Activated CD4-positive, alpha-beta memory T cell treated with anti-CD3 and anti-CD28 coated beads for 36 hours (primary cell): ENCODE measurements at regions not wholly inside any gene's neighbourhood (a gene's known extent, or its start where the extent isn't known, plus 50 kb on each side); places are given as distances from the start of the nearest gene placed in this dataset.
A peak's percentile ranks its signal among the peaks of the same experiment; 100 is the strongest.

Experiments used
- CTCF ChIA-PET: fragments of 350-600 bp; sonication (Branson Sonifier 250); formaldehyde crosslinking; loops from one replicate; lab custom pipeline; 2021; ENCODE audit warnings: antibody characterized with exemption, inconsistent platforms; lab: Charles Lee
- POLR2A ChIA-PET: fragments of 350-600 bp; sonication (Branson Sonifier 250); formaldehyde crosslinking; loops from one replicate; lab custom pipeline; 2021; ENCODE audit warnings: antibody characterized with exemption; lab: Charles Lee
- DNase-seq: peaks from one replicate; pipeline ENCODE4 v3.0.0-alpha.2; 2020
- H3K27ac Mint-ChIP-seq: one replicate; pipeline ENCODE4 v1.8.0; 2021; ENCODE audit warnings: mixed read lengths
- H3K27me3 Mint-ChIP-seq: one replicate; pipeline ENCODE4 v1.8.0; 2021; ENCODE audit warnings: mixed read lengths
- H3K36me3 Mint-ChIP-seq: one replicate; pipeline ENCODE4 v1.8.0; 2021; ENCODE audit warnings: mixed read lengths
- H3K4me1 Mint-ChIP-seq: one replicate; pipeline ENCODE4 v1.8.0; 2021; ENCODE audit warnings: low read depth, mixed read lengths
- H3K4me3 Mint-ChIP-seq: one replicate; pipeline ENCODE4 v1.8.0; 2021; ENCODE audit warnings: mild to moderate bottlenecking, mixed read lengths
- H3K9me3 Mint-ChIP-seq: one replicate; pipeline ENCODE4 v1.8.0; 2021; ENCODE audit warnings: mixed read lengths
- intact Hi-C: fragments of 100-400 bp; cut with micrococcal nuclease; formaldehyde crosslinking; loops from one replicate; pipeline ENCODE4 v1.15.1; 2023

DNA sequence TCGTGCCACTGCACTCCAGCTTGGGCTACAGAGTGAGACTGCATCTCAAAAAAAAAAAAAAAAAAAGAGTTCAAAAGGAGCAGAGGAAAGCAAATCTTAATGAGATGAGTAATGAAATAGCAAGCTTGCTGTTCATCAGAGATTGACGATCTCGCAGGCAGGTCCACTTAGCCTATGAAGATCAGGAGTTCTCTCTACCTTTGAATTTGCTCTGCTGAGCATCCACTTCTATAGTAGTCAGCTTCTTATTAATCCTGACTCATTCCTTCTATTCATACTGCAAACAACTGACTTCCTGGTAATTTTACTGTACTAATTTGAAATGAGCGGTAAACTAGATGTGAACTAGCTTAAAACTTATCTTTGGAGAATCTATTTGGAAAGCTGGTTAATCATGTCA, 1014.6 kb downstream of the GATA3 start:
- ChIA-PET POLR2A (no interaction called here), CTCF (no interaction called here)
- Mint-ChIP-seq H3K27me3 (no peaks in the 10 kb centered on the region), H3K4me1 (peaks cover 19% of the 10 kb centered on the region), H3K36me3 (no peaks in the 10 kb centered on the region), H3K9me3 (peaks cover 6% of the 10 kb centered on the region), H3K4me3 (no peak overlapping the region), H3K27ac (no peak overlapping the region)
- intact Hi-C loops, result no loop called here
- DNase-seq, result peak; percentile 18

DNA sequence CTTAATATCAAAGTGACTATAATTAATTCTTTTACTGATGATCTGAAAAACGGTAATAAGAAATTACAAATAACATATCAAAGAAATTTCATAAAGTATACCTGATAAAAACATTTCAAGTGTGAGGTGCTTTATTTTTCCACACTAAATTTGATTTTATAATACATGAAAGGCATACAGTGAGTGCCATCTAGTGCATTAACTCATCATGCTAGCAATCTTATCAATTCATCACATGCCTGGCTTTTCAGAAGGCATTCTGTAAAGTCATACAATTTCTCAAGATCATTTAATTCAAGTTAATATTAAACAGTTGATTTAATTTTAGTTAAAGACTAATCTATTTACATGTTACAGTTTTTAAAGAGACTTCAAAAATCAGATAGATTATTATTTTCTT, 1020.9 kb downstream of the GATA3 start:
- intact Hi-C loops, result no loop called here
- Mint-ChIP-seq H3K4me3 (no peak overlapping the region), H3K4me1 (peaks cover 18% of the 10 kb centered on the region), H3K9me3 (peaks cover 5% of the 10 kb centered on the region), H3K36me3 (no peaks in the 10 kb centered on the region), H3K27ac (no peak overlapping the region), H3K27me3 (peaks cover 9% of the 10 kb centered on the region)
- DNase-seq, result no peak
- ChIA-PET CTCF (no interaction called here), POLR2A (no interaction called here)

DNA sequence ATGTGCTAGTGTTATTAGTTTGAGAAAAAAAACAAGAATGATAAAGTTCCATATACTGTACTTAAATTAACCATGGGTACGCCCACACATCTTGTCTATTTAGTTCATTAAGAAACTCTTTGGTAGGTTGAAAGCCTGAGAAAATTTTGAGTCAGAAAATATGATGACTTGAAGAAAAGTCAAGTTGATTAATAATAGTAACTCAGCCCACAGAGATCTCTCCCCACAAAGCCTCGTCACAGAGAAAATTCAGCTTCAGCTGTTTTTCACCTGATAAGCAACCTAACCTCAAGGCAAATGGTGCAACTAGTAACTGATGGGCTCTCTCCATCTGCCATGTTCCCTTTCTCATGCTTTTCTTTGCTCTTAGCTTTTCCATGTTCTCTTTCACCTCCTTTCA, 1021.6 kb downstream of the GATA3 start:
- Mint-ChIP-seq H3K27me3 (peaks cover 9% of the 10 kb centered on the region), H3K9me3 (peaks cover 4% of the 10 kb centered on the region), H3K4me3 (no peak overlapping the region), H3K4me1 (peaks cover 12% of the 10 kb centered on the region), H3K36me3 (no peaks in the 10 kb centered on the region), H3K27ac (no peak overlapping the region)
- POLR2A ChIA-PET, result no interaction called here
- CTCF ChIA-PET, result no interaction called here
- DNase-seq, result no peak
- intact Hi-C loops, result no loop called here

DNA sequence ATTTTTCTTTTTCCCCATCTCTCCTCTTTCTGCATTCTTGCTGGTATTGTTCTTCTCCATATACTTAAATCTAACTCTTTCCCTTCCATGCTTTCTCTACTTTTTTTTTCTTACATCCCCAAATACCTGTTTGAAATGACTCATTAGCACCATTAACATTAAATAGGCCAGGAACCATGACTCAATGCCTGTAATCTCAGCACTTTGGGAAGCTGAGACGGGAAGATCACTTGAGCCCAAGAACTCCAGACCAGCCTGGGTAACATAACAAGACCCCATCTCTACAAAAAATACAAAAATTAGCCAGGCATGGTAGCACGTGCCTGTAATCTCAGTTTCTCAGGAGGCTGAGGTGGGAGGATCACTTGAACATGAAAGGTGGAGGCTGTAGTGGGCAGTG, 1026.8 kb downstream of the GATA3 start:
- no peak overlapping the region for H3K4me3 Mint-ChIP-seq
- intact Hi-C loops, result loop anchor here (10.0 kb wide), 1 partner anchor 746 kb away; no protein-coding TSS in a partner anchor
- H3K4me1 Mint-ChIP-seq, result peaks cover 24% of the 10 kb centered on the region
- H3K27me3 Mint-ChIP-seq, result peaks cover 8% of the 10 kb centered on the region
- peaks cover 7% of the 10 kb centered on the region for H3K9me3 Mint-ChIP-seq
- no peak for DNase-seq
- no peaks in the 10 kb centered on the region for H3K36me3 Mint-ChIP-seq
- POLR2A ChIA-PET, result no interaction called here
- H3K27ac Mint-ChIP-seq, result peak overlapping the region; percentile 10
- CTCF ChIA-PET, result no interaction called here

DNA sequence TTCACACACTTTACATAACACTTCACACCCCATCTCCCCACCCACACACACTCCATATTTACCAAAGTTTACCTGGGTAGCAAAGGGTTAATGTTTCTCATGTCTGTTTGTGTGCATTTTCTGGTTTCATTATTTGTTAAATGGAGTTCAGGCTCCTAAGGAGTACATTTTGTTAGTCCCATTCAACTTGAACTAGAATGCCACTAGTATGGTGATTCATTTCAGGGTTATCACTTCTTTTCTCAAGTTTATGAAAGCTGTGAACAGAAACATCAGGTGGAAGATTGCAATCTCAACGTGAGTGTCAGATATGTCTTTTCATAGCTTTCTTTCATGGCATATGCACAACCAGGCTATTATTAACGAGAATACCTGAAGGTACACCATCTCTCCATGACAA, 1027.5 kb downstream of the GATA3 start:
- Mint-ChIP-seq H3K4me3 (no peak overlapping the region), H3K27me3 (peaks cover 8% of the 10 kb centered on the region), H3K9me3 (peaks cover 7% of the 10 kb centered on the region), H3K36me3 (no peaks in the 10 kb centered on the region), H3K4me1 (peaks cover 22% of the 10 kb centered on the region), H3K27ac (peak overlapping the region; percentile 6)
- ChIA-PET CTCF (interaction anchor here (0.6 to 0.7 kb wide), 2 partner anchors 24 to 53 kb away, joined by 3 read pairs; no protein-coding TSS in a partner anchor), POLR2A (interaction anchor here (1.1 kb wide), 1 partner anchor 10 kb away, joined by 6 read pairs; no protein-coding TSS in a partner anchor)
- DNase-seq, result no peak
- intact Hi-C loops, result loop anchor here (1.0 to 10.0 kb wide), 4 partner anchors 9 to 747 kb away; no protein-coding TSS in a partner anchor

DNA sequence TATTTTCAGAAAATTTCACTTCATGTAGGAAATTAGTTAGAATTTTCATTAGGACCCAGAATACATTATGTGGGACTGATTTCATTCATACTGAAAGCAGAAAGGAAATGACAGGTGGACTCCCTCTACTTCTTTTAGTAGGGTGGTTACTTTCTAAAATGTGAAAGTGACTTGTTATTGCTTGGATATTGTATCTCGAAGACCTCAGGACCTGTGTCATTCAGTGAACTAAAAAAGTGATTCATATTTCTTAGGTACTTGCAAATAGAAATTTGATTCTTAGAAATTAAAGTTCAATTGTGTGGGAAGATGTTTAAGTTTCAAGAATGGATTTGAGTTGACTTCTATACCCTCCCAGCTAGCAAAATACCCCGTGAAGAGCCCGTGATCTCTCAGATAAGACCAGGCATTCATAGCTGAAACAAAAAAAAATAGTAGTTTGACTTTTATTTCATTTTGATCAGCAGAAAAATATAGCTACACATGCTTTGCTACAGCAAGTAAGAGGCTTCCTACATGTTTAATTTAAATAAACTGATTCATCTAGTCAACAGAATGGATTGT, 1037.1 kb downstream of the GATA3 start:
- no peaks in the 10 kb centered on the region for H3K9me3 Mint-ChIP-seq
- no peaks in the 10 kb centered on the region for H3K27me3 Mint-ChIP-seq
- DNase-seq, result peak; percentile 48
- H3K4me3 Mint-ChIP-seq, result no peak overlapping the region
- ChIA-PET POLR2A (interaction anchor here (1.0 to 1.1 kb wide), 2 partner anchors 10 to 766 kb away, joined by 4 to 6 read pairs; no protein-coding TSS in a partner anchor), CTCF (no interaction called here)
- peak overlapping the region; percentile 30 for H3K27ac Mint-ChIP-seq
- no peaks in the 10 kb centered on the region for H3K36me3 Mint-ChIP-seq
- intact Hi-C loops, result loop anchor here (1.0 to 10.0 kb wide), 7 partner anchors 9 to 1027 kb away; no protein-coding TSS in a partner anchor
- peaks cover 24% of the 10 kb centered on the region for H3K4me1 Mint-ChIP-seq

DNA sequence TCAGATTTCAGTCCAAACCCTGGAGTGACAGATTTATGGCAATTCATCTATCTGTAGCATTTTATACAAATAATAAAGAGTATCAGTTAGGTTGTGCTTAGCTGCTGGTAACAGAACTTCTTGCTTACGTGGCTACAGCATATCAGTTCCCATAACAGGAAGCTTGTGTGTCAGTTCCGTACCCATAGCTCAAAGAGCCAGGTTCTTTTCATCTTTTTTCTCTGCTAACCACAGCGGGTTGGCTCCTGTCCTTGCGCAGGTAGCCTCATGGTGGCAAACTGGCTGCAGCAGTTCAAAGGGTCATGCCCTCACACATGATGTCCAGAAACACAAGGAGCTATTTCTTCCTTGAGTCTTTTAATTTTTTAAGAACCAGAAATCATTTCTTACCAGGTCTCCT, 1041.8 kb downstream of the GATA3 start:
- H3K27ac Mint-ChIP-seq, result peak overlapping the region; percentile 8
- no peak overlapping the region for H3K4me3 Mint-ChIP-seq

DNA sequence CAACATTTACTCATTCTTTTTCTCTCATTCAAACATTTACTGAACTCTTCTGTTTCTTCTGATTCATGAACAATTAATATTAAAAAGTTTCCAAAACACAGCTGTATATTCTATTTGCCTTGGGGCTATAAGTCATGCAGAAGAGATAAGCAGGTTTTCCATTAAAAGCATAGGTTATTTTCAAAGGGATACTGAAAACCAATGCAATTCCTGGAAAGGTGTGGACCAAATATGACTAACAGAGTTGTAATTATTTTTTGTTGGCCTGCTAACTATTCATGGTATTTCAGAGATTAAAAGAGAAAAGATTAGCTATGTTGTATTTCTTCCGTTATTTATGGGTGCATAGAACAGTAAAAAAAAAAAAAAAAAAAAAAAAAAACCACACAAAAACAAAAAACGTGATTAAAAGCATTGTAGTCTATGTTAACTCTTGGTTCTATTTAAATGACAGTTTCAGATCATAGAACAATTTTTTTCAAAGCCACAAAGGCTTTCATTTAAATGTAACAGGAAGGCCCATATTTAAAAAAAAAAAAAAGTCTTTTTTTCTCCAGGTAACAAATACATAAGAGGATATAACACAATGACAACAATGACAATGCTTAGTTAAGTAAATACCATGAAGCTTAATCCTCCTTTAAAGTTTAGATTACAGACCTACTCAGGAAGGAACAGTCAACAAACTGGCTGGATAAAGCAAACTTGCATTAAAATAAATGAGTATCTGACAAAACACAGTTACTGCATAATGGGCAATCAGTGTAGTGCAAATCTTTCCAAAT, 1042.9 kb downstream of the GATA3 start:
- intact Hi-C loops, result loop anchor here (10.0 kb wide), 1 partner anchor 1033 kb away; no protein-coding TSS in a partner anchor

More for the DNA sequence above, 1041.8 kb downstream of the GATA3 start:
- peaks cover 32% of the 10 kb centered on the region for H3K4me1 Mint-ChIP-seq
- H3K36me3 Mint-ChIP-seq, result no peaks in the 10 kb centered on the region
- DNase-seq, result peak; percentile 38
- ChIA-PET POLR2A (no interaction called here), CTCF (interaction anchor here (0.8 to 1.4 kb wide), 3 partner anchors 12 to 113 kb away, joined by 3 to 4 read pairs (median 4); no protein-coding TSS in a partner anchor)
- no peaks in the 10 kb centered on the region for H3K9me3 Mint-ChIP-seq
- no peaks in the 10 kb centered on the region for H3K27me3 Mint-ChIP-seq
- intact Hi-C loops, result loop anchor here (10.0 kb wide), 1 partner anchor 1031 kb away; no protein-coding TSS in a partner anchor

DNA sequence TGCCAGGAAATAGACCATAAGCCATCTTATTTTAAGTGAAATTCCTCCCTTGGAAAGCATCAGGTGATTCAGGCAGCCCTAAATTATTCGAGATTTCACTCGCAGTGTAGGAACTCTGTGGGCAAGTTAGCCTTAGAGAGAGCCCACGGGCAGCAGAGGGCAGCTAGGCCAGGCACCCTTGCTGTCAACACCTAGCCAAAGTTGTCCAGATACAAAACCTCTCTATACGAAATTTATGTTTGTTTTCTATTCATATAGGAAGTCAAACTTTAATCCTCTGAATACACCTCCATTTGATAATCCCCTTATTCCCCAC, 1043.5 kb downstream of the GATA3 start:
- CTCF ChIA-PET, result no interaction called here
- POLR2A ChIA-PET, result no interaction called here
- H3K4me3 Mint-ChIP-seq, result no peak overlapping the region

More for the DNA sequence above, 1042.9 kb downstream of the GATA3 start:
- peak overlapping the region; percentile 28 for H3K27ac Mint-ChIP-seq
- no peak for DNase-seq
- H3K4me1 Mint-ChIP-seq, result peaks cover 28% of the 10 kb centered on the region
- no peaks in the 10 kb centered on the region for H3K27me3 Mint-ChIP-seq
- H3K36me3 Mint-ChIP-seq, result no peaks in the 10 kb centered on the region
- CTCF ChIA-PET, result interaction anchor here (1.4 kb wide), 1 partner anchor 112 kb away, joined by 4 read pairs; no protein-coding TSS in a partner anchor
- POLR2A ChIA-PET, result no interaction called here
- no peak overlapping the region for H3K4me3 Mint-ChIP-seq
- H3K9me3 Mint-ChIP-seq, result no peaks in the 10 kb centered on the region

DNA sequence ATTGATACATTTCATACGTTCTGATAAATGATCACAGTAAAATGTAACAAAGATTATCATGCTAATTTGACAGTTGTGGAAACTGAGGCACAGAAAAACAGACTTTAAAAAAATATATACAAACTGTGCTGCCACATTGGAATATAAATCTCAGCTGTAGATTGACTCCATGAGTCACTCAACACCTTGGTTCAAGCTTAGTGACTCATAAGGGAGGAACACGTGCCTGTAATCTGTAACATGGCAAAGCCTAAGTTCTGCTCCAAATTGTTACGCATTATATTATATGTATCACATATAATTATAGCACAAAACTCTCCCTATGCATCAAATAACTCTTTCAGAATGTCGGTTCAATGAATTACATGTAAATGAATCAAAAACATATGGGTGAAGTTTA, 1047.5 kb downstream of the GATA3 start:
- H3K36me3 Mint-ChIP-seq, result no peaks in the 10 kb centered on the region
- no peak for DNase-seq
- peaks cover 10% of the 10 kb centered on the region for H3K4me1 Mint-ChIP-seq
- ChIA-PET CTCF (no interaction called here), POLR2A (no interaction called here)
- H3K27ac Mint-ChIP-seq, result no peak overlapping the region
- no peaks in the 10 kb centered on the region for H3K27me3 Mint-ChIP-seq
- intact Hi-C loops, result no loop called here
- H3K4me3 Mint-ChIP-seq, result no peak overlapping the region
- no peaks in the 10 kb centered on the region for H3K9me3 Mint-ChIP-seq

More for the DNA sequence above, 1043.5 kb downstream of the GATA3 start:
- no peaks in the 10 kb centered on the region for H3K9me3 Mint-ChIP-seq
- intact Hi-C loops, result loop anchor here (10.0 kb wide), 1 partner anchor 1033 kb away; no protein-coding TSS in a partner anchor
- no peak overlapping the region for H3K27ac Mint-ChIP-seq
- no peak for DNase-seq
- H3K4me1 Mint-ChIP-seq, result peaks cover 24% of the 10 kb centered on the region
- no peaks in the 10 kb centered on the region for H3K36me3 Mint-ChIP-seq
- no peaks in the 10 kb centered on the region for H3K27me3 Mint-ChIP-seq

DNA sequence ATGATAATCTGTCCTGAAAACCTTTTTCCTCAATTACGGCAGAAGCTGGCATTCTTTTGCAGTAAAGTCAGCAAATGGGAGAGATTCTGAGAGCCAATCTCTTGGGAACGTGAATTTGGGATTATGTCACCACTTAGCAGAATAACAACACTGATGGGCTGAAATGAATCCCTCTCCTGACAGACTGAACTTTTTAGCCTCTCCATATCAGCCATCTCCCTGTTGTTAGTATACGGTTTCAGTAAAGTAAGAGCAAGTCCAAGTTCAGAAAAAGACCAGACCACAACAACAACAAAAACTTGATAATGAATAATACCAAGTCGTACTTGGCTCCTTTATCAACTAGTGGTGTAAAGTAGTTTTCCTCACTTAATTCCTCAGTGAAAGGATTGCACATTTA, 1048.8 kb downstream of the GATA3 start:
- Mint-ChIP-seq H3K4me3 (no peak overlapping the region), H3K27me3 (no peaks in the 10 kb centered on the region)

DNA sequence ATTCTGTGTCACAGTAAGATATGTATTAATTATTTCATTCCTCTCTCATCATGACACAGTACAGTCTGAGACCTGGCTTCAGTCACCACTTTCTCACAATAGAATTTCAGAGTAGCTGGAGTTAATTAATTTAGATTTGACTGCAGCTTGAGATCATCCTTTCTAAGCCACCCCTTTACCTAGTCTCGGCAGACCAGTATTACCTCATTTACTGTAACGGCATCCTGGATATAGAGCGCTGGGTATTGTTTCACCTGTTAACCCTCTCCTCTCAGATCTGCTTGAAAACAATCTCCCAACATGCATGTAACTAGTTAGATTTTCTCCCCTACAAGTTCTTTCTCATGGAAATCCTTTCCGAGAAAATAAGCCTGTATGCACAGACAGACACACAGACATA, 1057.5 kb downstream of the GATA3 start:
- intact Hi-C loops, result no loop called here
- Mint-ChIP-seq H3K36me3 (no peaks in the 10 kb centered on the region), H3K27ac (no peak overlapping the region), H3K9me3 (no peaks in the 10 kb centered on the region), H3K4me1 (no peaks in the 10 kb centered on the region), H3K27me3 (no peaks in the 10 kb centered on the region), H3K4me3 (no peak overlapping the region)
- DNase-seq, result no peak
- POLR2A ChIA-PET, result no interaction called here
- CTCF ChIA-PET, result no interaction called here

More for the DNA sequence above, 1048.8 kb downstream of the GATA3 start:
- ChIA-PET CTCF (no interaction called here), POLR2A (no interaction called here)
- no peak overlapping the region for H3K27ac Mint-ChIP-seq
- DNase-seq, result no peak
- H3K4me1 Mint-ChIP-seq, result no peaks in the 10 kb centered on the region
- H3K36me3 Mint-ChIP-seq, result no peaks in the 10 kb centered on the region
- intact Hi-C loops, result no loop called here
- H3K9me3 Mint-ChIP-seq, result no peaks in the 10 kb centered on the region
